ENCODE measurements at regions not wholly inside any gene's neighbourhood (a gene's known extent, or its start where the extent isn't known, plus 50 kb on each side); places are given as distances from the start of the nearest gene placed in this dataset.

- FAIRE-seq (no peak), DNase-seq (ENCODE audit: low read depth, low spot score) (no peak)
- TF ChIP-seq POLR2AphosphoS5 (IDR thresholded peaks at IDR 0.05; ENCODE audit: insufficient read depth, low read depth, low read length) = no peak
- TF ChIP-seq EZH2 (IDR thresholded peaks at IDR 0.05; ENCODE audit: borderline replicate concordance, low read depth, low read length, severe bottlenecking) = no peak
- TF ChIP-seq MYC (IDR thresholded peaks at IDR 0.05; ENCODE audit: low read depth, low read length) = no peak
- no peak for TF ChIP-seq FOS (IDR thresholded peaks at IDR 0.05; ENCODE audit: borderline replicate concordance, insufficient read depth, low read length)
- TF ChIP-seq POLR2A (IDR thresholded peaks at IDR 0.05; ENCODE audit: low read depth, low read length) = no peak
- no peak for TF ChIP-seq GATA2 (IDR thresholded peaks at IDR 0.05; ENCODE audit: insufficient read depth, insufficient read length, low read depth, low read length)
- TF ChIP-seq CTCF (IDR thresholded peaks at IDR 0.05; ENCODE audit: extremely low read depth in 1 of 2, insufficient read depth in 1 of 2, low read depth in 1 of 2, low read length in 2 of 2) = no peak
- no peak for TF ChIP-seq JUN (IDR thresholded peaks at IDR 0.05; ENCODE audit: borderline replicate concordance, insufficient read depth, insufficient read length, low read depth)
- TF ChIP-seq, protein P1, sequence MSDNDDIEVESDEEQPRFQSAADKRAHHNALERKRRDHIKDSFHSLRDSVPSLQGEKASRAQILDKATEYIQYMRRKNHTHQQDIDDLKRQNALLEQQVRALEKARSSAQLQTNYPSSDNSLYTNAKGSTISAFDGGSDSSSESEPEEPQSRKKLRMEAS (IDR thresholded peaks at IDR 0.05; ENCODE audit: insufficient read depth, insufficient read length) = no peak
- H3K4me2 ChIP-seq (ENCODE audit: insufficient read depth, low read length) = no peak overlapping the region
- intact Hi-C loops (cut with micrococcal nuclease) (no loop called here), dilution Hi-C loops (cut with MboI; ENCODE audit: extremely low pct_ligation_motif_present, low sequenced_read_pairs) (no loop called here)
- no peak overlapping the region for H3K27ac ChIP-seq (ENCODE audit: insufficient read depth, low read depth, low read length)
- no peak overlapping the region for H2AFZ ChIP-seq (ENCODE audit: low read depth, low read length)
- no TSS peak for BruUV-seq (replicated peaks)
- POLR2A ChIA-PET = no interaction called here
- no peaks in the 10 kb centered on the region for H3K9me3 ChIP-seq (replicated peaks; ENCODE audit: control insufficient read depth, insufficient read depth, low read length)
- no peak overlapping the region for H3K9ac ChIP-seq (replicated peaks; ENCODE audit: extremely low read depth, insufficient read depth, low read length)
- no peaks in the 10 kb centered on the region for H3K9me1 ChIP-seq (replicated peaks; ENCODE audit: control insufficient read depth, extremely low read depth, insufficient read depth, low read length)
- CTCF ChIA-PET = interaction anchor here (0.9 to 2.8 kb wide), 3 partner anchors 9 to 12 kb away, joined by 4 to 7 read pairs (median 7); no protein-coding TSS in a partner anchor
- no peaks in the 10 kb centered on the region for H3K36me3 ChIP-seq (ENCODE audit: control insufficient read depth in 2 of 2, extremely low read depth in 1 of 2, insufficient read depth in 2 of 2, low read length in 2 of 2)
- no peaks in the 10 kb centered on the region for H3K4me1 ChIP-seq (ENCODE audit: control insufficient read depth, extremely low read depth, insufficient read depth, low read length)
- no peak overlapping the region for H3K4me3 ChIP-seq (replicated peaks in 1 of 3; ENCODE audit: insufficient read depth in 1 of 3, low read depth in 1 of 3, low read length in 3 of 3)
- no peaks in the 10 kb centered on the region for H3K79me2 ChIP-seq (ENCODE audit: control insufficient read depth, insufficient read depth, low read length)
- no peaks in the 10 kb centered on the region for H4K20me1 ChIP-seq (replicated peaks; ENCODE audit: control insufficient read depth, extremely low read depth, insufficient read depth, low read length)
- no peaks in the 10 kb centered on the region for H3K27me3 ChIP-seq (ENCODE audit: control insufficient read depth in 2 of 2, insufficient read depth in 2 of 2, low read length in 2 of 2)
Measured at GRCh38 chr14:71527838-71528237, 404.4 kb upstream of the RGS6 start.
